ENCODE measurements at regions not wholly inside any gene's neighbourhood (a gene's known extent, or its start where the extent isn't known, plus 50 kb on each side); places are given as distances from the start of the nearest gene placed in this dataset.

DNA sequence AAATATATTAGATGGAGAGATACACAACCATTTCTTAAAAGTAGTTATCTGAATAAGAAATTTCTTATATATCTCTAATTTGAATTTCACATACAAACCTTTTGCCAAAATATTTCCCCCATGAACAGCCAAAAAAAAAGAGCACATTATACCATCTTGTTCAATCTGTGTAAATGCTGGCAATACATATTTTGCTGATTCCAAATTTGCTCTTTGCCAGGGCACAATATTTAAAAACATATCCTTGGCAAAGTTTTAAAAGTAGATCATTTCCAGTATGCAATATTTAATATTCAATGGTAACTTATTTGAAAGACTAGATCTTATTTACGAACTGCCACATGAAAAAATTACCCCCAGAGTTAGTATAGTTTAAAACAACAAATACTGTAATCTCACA is 204.2 kb downstream of the CBLN2 start:
- TF ChIP-seq, protein P1, sequence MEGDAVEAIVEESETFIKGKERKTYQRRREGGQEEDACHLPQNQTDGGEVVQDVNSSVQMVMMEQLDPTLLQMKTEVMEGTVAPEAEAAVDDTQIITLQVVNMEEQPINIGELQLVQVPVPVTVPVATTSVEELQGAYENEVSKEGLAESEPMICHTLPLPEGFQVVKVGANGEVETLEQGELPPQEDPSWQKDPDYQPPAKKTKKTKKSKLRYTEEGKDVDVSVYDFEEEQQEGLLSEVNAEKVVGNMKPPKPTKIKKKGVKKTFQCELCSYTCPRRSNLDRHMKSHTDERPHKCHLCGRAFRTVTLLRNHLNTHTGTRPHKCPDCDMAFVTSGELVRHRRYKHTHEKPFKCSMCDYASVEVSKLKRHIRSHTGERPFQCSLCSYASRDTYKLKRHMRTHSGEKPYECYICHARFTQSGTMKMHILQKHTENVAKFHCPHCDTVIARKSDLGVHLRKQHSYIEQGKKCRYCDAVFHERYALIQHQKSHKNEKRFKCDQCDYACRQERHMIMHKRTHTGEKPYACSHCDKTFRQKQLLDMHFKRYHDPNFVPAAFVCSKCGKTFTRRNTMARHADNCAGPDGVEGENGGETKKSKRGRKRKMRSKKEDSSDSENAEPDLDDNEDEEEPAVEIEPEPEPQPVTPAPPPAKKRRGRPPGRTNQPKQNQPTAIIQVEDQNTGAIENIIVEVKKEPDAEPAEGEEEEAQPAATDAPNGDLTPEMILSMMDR (IDR thresholded peaks at IDR 0.05): no peak
- TF ChIP-seq POLR2A (IDR thresholded peaks at IDR 0.05): no peak
